ENCODE measurements at regions not wholly inside any gene's neighbourhood (a gene's known extent, or its start where the extent isn't known, plus 50 kb on each side); places are given as distances from the start of the nearest gene placed in this dataset.

DNA sequence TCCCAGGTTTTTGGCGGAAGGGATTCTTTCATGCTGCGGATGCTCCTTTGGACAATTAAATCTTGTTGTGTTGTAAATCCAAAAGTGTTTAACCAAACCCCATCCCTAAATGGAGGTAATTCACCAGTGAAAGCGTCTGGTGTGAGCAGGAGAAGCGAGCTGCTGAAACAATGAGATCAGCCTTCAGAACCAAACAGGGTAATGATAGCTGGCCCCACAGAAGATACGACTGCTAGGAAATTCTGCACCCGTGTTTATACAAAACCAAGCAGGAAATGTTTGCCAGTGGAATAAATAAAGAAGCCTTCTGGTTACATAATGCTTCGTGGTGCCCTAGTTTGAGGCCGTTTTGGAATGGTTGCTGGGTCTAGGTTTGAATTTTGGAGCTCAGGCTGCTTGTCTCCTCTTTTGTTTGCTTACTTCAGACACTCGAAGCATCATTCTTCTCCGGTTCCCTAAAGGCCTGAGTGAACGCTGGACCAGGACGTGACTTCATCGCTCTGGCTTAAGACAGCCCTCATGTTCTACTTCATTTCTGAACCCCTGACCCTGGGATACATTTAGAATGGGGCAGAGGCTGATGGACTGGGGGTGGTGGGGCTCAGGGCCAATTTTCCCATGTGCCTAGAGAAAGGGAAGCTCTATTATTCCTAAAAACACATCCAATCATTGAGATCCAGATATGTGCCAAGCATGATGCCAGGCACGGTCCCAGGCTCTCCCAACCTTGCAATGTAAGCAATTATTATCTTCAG, 61.6 kb upstream of the JAG1 start:
- TF ChIP-seq, protein P1, sequence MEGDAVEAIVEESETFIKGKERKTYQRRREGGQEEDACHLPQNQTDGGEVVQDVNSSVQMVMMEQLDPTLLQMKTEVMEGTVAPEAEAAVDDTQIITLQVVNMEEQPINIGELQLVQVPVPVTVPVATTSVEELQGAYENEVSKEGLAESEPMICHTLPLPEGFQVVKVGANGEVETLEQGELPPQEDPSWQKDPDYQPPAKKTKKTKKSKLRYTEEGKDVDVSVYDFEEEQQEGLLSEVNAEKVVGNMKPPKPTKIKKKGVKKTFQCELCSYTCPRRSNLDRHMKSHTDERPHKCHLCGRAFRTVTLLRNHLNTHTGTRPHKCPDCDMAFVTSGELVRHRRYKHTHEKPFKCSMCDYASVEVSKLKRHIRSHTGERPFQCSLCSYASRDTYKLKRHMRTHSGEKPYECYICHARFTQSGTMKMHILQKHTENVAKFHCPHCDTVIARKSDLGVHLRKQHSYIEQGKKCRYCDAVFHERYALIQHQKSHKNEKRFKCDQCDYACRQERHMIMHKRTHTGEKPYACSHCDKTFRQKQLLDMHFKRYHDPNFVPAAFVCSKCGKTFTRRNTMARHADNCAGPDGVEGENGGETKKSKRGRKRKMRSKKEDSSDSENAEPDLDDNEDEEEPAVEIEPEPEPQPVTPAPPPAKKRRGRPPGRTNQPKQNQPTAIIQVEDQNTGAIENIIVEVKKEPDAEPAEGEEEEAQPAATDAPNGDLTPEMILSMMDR (IDR thresholded peaks at IDR 0.05; ENCODE audit: low read depth, low read length), result no peak
- no peak for DNase-seq (ENCODE audit: low read depth, low spot score)
- H3K4me3 ChIP-seq (ENCODE audit: low read depth, low read length), result no peak overlapping the region
- in situ Hi-C loops (cut with HindIII; ENCODE audit: low sequenced_read_pairs), result no loop called here

DNA sequence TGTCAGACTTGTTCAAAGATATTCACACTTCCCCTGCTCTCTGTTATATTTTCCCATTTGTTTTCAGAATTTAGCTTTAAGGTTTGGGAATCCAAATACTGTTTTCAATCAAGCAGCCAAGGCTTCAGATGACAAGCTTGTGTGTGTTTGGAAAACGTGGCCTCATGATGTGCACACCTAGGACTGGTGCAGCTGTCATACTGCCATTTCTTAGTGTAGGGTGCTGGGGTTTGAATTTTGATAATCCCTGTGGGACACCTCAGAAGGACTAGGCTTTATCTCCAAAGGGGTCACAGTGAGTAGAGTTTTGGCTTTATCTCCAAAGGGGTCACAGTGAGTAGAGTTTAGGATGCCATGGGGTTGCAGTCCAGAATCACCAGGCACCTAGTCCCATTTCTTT, 65.3 kb upstream of the JAG1 start:
- in situ Hi-C loops (cut with HindIII; ENCODE audit: low sequenced_read_pairs), result no loop called here
- DNase-seq (ENCODE audit: low read depth, low spot score), result no peak
- TF ChIP-seq, protein P1 (IDR thresholded peaks at IDR 0.05; ENCODE audit: low read depth, low read length), result no peak
- no peak overlapping the region for H3K4me3 ChIP-seq (ENCODE audit: low read depth, low read length)

- DNase-seq (ENCODE audit: low read depth, low spot score), result no peak
- TF ChIP-seq, protein P1 (IDR thresholded peaks at IDR 0.05; ENCODE audit: low read depth, low read length), result no peak
- no peak overlapping the region for H3K4me3 ChIP-seq (ENCODE audit: low read depth, low read length)
- in situ Hi-C loops (cut with HindIII; ENCODE audit: low sequenced_read_pairs), result no loop called here
Observed at GRCh38 chr20:10739566-10739965, 65.8 kb upstream of the JAG1 start.

DNA sequence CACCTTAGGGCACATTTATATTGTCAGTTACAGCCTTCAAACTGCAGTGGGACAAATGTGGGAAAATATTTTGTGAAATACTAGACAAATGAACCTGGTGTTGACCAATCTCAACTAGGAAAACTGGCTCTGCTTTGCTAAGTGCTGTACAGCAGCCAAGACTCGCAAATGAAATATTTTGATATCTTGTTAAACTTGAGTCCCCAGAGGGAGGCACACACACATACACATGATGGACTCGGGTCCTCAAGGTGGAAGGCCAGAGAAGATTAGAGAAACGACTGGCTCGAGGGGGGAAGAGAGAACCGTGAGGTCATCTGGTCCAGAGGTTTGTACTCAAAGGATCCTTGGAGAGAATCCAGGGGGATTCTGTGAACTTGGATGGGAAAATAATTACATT, 67.3 kb upstream of the JAG1 start:
- no peak for DNase-seq (ENCODE audit: low read depth, low spot score)
- in situ Hi-C loops (cut with HindIII; ENCODE audit: low sequenced_read_pairs), result no loop called here
- TF ChIP-seq, protein P1 (IDR thresholded peaks at IDR 0.05; ENCODE audit: low read depth, low read length), result no peak
- no peak overlapping the region for H3K4me3 ChIP-seq (ENCODE audit: low read depth, low read length)

GRCh38 chr20:10745790-10746189, 72.0 kb upstream of the JAG1 start:
- no peak overlapping the region for H3K4me3 ChIP-seq (ENCODE audit: low read depth, low read length)
- TF ChIP-seq, protein P1 (IDR thresholded peaks at IDR 0.05; ENCODE audit: low read depth, low read length), result no peak
- DNase-seq (ENCODE audit: low read depth, low spot score), result no peak
- in situ Hi-C loops (cut with HindIII; ENCODE audit: low sequenced_read_pairs), result no loop called here

- no peak for DNase-seq (ENCODE audit: low read depth, low spot score)
- TF ChIP-seq, protein P1 (IDR thresholded peaks at IDR 0.05; ENCODE audit: low read depth, low read length), result no peak
- in situ Hi-C loops (cut with HindIII; ENCODE audit: low sequenced_read_pairs), result no loop called here
- H3K4me3 ChIP-seq (ENCODE audit: low read depth, low read length), result no peak overlapping the region
Observed at GRCh38 chr20:10747019-10747418, 73.2 kb upstream of the JAG1 start.

All from astrocyte of the spinal cord (primary cell).